Stomach smooth muscle (tissue), 2 donors: ENCODE measurements at regions not wholly inside any gene's neighbourhood (a gene's known extent, or its start where the extent isn't known, plus 50 kb on each side); places are given as distances from the start of the nearest gene placed in this dataset.
"Not testable (repeated sequence)": the region's sequence is repeated elsewhere in the genome, so short reads cannot be mapped to it uniquely, and the experiment has no call there.

Source experiments
- H3K27ac ChIP-seq: one replicate; pipeline ENCODE4 v1.7.0; 2013; ENCODE audit warnings: mild to moderate bottlenecking, low read length, inconsistent platforms
- H3K27me3 ChIP-seq, 2 donors: one replicate each; pipeline ENCODE4 v1.7.0; 2013; ENCODE audit warnings: low read length in 2 of 2; ENCODE audit not compliant: insufficient read depth in 2 of 2, control insufficient read depth in 1 of 2
- H3K36me3 ChIP-seq, 2 donors: one replicate each; pipeline ENCODE4 v1.7.0; 2013; ENCODE audit warnings: low read length in 2 of 2; ENCODE audit not compliant: control insufficient read depth in 2 of 2, insufficient read depth in 2 of 2
- H3K4me1 ChIP-seq: one replicate; pipeline ENCODE4 v1.7.0; 2013; ENCODE audit warnings: low read length; ENCODE audit not compliant: control insufficient read depth, insufficient read depth
- H3K4me3 ChIP-seq, 2 donors: one replicate each; pipeline ENCODE4 v1.7.0; 2013; ENCODE audit warnings: low read length in 2 of 2
- H3K9ac ChIP-seq, 2 donors: one replicate each; pipeline ENCODE4 v1.7.0; 2013; ENCODE audit warnings: low read length in 2 of 2, mild to moderate bottlenecking in 1 of 2
- H3K9me3 ChIP-seq, 2 donors: one replicate each; pipeline ENCODE4 v1.7.0; 2013; ENCODE audit warnings: low read length in 2 of 2; ENCODE audit not compliant: control insufficient read depth in 2 of 2
- donor health status: healthy.
- donor health status: Pancreatic carcinoma.

- Histone ChIP-seq H3K36me3 (no peaks in the 10 kb centered on the region), H3K4me3 (no peak overlapping the region), H3K27me3 (no peaks in the 10 kb centered on the region), H3K27ac (no peak overlapping the region), H3K9ac (no peak overlapping the region), H3K4me1 (no peaks in the 10 kb centered on the region), H3K9me3 (no peaks in the 10 kb centered on the region)
Measured at GRCh38 chr4:33111117-33111516, 2390.9 kb downstream of the PCDH7 start.

- Histone ChIP-seq H3K9me3 (no peaks in the 10 kb centered on the region), H3K27ac (no peak overlapping the region), H3K9ac (no peak overlapping the region), H3K4me3 (no peak overlapping the region), H3K4me1 (no peaks in the 10 kb centered on the region), H3K27me3 (no peaks in the 10 kb centered on the region), H3K36me3 (no peaks in the 10 kb centered on the region)
Measured at GRCh38 chr4:33116871-33117270, 2396.7 kb downstream of the PCDH7 start.

GRCh38 chr4:33126002-33126401, 2405.8 kb downstream of the PCDH7 start:
- no peaks in the 10 kb centered on the region for H3K9me3 ChIP-seq
- H3K27ac ChIP-seq = no peak overlapping the region
- H3K36me3 ChIP-seq = no peaks in the 10 kb centered on the region
- no peak overlapping the region for H3K4me3 ChIP-seq
- H3K4me1 ChIP-seq = no peaks in the 10 kb centered on the region
- no peaks in the 10 kb centered on the region for H3K27me3 ChIP-seq
- H3K9ac ChIP-seq = no peak overlapping the region

DNA sequence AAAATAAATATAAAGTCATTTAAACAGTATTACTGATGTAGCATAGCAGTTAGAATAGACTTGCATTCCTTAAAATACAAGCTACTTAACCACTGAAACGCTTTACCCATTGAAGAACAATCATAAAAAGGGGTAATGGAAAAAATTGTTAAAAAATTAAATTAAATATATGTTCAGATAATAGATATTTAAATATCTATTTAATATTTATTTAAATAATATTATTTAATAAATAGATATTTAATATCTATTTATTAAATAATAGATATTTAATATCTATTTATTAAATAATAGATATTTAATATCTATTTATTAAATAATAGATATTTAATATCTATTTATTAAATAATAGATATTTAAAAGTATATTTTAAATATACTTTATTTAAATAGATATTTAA, 2410.5 kb downstream of the PCDH7 start:
- H3K9ac ChIP-seq, H3K36me3 ChIP-seq, H3K4me3 ChIP-seq, H3K27me3 ChIP-seq, H3K4me1 ChIP-seq, H3K9me3 ChIP-seq, H3K27ac ChIP-seq: not testable (repeated sequence)

- Histone ChIP-seq H3K27me3 (no peaks in the 10 kb centered on the region), H3K9ac (no peak overlapping the region), H3K9me3 (no peaks in the 10 kb centered on the region), H3K4me3 (no peak overlapping the region), H3K4me1 (no peaks in the 10 kb centered on the region), H3K36me3 (no peaks in the 10 kb centered on the region), H3K27ac (no peak overlapping the region)
Measured at GRCh38 chr4:33133723-33134122, 2413.6 kb downstream of the PCDH7 start.

GRCh38 chr4:33134366-33134765, 2414.2 kb downstream of the PCDH7 start:
- H3K27me3 ChIP-seq = no peaks in the 10 kb centered on the region
- H3K9me3 ChIP-seq = no peaks in the 10 kb centered on the region
- no peak overlapping the region for H3K9ac ChIP-seq
- no peaks in the 10 kb centered on the region for H3K36me3 ChIP-seq
- H3K4me3 ChIP-seq = no peak overlapping the region
- H3K4me1 ChIP-seq = no peaks in the 10 kb centered on the region
- no peak overlapping the region for H3K27ac ChIP-seq

DNA sequence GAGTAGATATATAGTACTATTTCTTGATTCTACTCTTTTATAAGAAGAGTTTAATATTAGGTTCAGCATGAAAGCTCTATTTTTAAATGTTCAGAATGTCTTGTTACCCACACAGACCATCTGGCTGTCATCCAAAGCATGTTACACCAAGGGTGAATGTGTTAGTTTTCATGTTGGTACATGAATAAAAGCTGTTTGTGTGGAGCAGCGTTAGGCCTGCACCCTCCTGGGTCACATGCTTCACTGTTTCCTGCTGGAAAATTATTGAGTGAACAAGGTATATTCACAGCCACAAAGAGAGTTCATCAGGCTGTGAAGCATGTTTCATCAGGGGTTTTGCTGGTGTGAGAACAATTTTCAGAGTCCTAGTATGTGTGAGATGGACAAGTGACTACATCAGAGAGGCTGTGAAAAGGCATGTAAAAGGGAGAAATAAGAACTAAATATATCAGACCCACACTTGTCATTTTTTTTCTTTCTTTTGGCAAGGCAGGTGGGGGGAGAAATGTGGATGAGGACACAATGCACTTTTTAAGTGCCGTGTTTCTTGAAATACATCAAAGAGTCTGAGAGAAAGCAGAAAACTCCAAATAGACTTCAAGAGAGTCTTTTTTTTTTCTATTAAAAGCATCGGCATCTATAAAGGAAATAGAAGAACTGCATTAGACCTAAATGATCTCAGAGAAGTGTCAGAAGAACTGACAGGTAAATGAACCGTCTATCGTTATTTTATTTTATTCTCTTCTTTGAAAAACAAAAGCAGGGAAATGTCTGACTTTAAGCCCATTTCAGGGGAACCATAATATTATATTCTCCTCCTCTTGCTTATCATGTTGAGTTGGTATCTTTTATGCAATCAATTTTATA, 2429.7 kb downstream of the PCDH7 start:
- Histone ChIP-seq H3K27ac (no peak overlapping the region), H3K36me3 (no peaks in the 10 kb centered on the region)

GRCh38 chr4:33150525-33150910, 2430.3 kb downstream of the PCDH7 start:
- H3K4me1 ChIP-seq = no peaks in the 10 kb centered on the region

More for the DNA sequence above, 2429.7 kb downstream of the PCDH7 start:
- H3K9me3 ChIP-seq = no peaks in the 10 kb centered on the region
- no peaks in the 10 kb centered on the region for H3K4me1 ChIP-seq
- no peaks in the 10 kb centered on the region for H3K27me3 ChIP-seq
- H3K9ac ChIP-seq = no peak overlapping the region
- H3K4me3 ChIP-seq = no peak overlapping the region

GRCh38 chr4:33160126-33160525, 2440.0 kb downstream of the PCDH7 start:
- H3K4me3 ChIP-seq = no peak overlapping the region
- H3K4me1 ChIP-seq = no peaks in the 10 kb centered on the region
- no peak overlapping the region for H3K27ac ChIP-seq
- H3K27me3 ChIP-seq = no peaks in the 10 kb centered on the region
- H3K36me3 ChIP-seq = no peaks in the 10 kb centered on the region
- no peak overlapping the region for H3K9ac ChIP-seq
- no peaks in the 10 kb centered on the region for H3K9me3 ChIP-seq

More at GRCh38 chr4:33150525-33150910, 2430.3 kb downstream of the PCDH7 start:
- no peak overlapping the region for H3K27ac ChIP-seq
- H3K9me3 ChIP-seq = no peaks in the 10 kb centered on the region
- H3K4me3 ChIP-seq = no peak overlapping the region
- no peaks in the 10 kb centered on the region for H3K36me3 ChIP-seq
- no peak overlapping the region for H3K9ac ChIP-seq
- no peaks in the 10 kb centered on the region for H3K27me3 ChIP-seq

DNA sequence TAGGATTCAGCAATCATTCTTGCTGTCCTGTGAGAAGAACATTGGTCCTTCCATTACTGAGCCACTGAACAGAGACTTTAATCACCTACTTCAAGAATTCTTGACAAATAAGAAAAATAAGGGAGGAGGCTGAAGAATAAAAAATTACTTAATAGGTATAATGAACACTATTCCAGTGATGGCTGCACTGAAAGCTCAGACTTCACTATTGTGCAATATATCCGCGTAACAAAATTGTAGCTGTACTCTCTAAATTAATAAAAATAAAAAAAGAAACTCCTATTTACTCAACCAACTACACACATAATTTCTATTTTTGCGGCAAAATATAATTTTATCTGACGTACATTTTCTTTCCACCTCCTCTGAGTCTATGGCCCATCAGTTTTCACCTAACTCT, 2441.0 kb downstream of the PCDH7 start:
- H3K9ac ChIP-seq = no peak overlapping the region
- no peaks in the 10 kb centered on the region for H3K27me3 ChIP-seq
- no peaks in the 10 kb centered on the region for H3K4me1 ChIP-seq
- no peak overlapping the region for H3K27ac ChIP-seq
- no peaks in the 10 kb centered on the region for H3K9me3 ChIP-seq
- H3K36me3 ChIP-seq = no peaks in the 10 kb centered on the region
- H3K4me3 ChIP-seq = no peak overlapping the region

DNA sequence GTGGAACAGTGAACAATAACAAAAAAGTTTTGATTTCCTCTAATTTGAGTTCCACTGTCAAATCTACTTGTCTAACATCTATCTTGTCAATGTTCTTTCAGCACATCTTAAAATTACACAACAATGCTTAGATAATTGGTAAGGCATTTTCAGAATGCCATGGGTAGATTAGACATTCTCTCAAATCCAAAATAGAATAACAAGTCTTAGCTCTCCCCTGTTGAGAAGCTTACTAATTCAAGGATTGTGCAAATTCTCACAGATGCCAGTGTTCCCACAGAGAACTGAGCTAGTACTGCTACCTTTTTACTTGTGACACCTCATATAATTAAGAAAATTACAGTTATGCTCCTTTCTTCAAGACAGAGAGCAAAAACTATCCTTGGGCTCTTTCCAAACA, 2442.0 kb downstream of the PCDH7 start:
- H3K9ac ChIP-seq = no peak overlapping the region
- H3K36me3 ChIP-seq = no peaks in the 10 kb centered on the region
- no peak overlapping the region for H3K4me3 ChIP-seq
- no peaks in the 10 kb centered on the region for H3K4me1 ChIP-seq
- H3K9me3 ChIP-seq = no peaks in the 10 kb centered on the region
- H3K27ac ChIP-seq = no peak overlapping the region
- H3K27me3 ChIP-seq = no peaks in the 10 kb centered on the region
